ENCODE measurements at regions not wholly inside any gene's neighbourhood (a gene's known extent, or its start where the extent isn't known, plus 50 kb on each side); places are given as distances from the start of the nearest gene placed in this dataset.
"Not testable (repeated sequence)": the region's sequence is repeated elsewhere in the genome, so short reads cannot be mapped to it uniquely, and the experiment has no call there.

DNA sequence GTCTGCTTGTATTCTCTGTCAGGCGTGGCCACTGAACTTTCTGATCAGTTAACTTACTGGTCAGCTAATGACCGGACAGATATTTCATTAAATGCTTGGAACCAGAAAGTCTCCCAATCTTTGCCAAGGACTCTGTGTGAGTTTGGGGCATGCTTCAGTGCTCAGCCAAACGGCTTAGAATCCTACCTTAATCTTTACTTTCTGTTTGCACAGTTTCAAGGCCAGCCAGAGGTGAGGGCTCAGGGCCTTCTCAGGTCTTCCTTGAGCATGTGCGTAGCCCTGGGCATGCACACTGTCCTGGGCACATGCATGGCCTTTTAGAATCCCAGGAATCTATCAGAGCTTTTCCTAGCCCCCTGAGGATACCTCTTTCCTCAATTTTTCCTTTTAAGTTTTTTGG, 230.1 kb downstream of the RAB11FIP4 start:
- peaks cover 9% of the 10 kb centered on the region for H3K4me1 Mint-ChIP-seq (ENCODE audit: insufficient read depth, unreplicated experiment)
- ChIA-PET CTCF (interaction anchor here (0.6 kb wide), 1 partner anchor 220 kb away, joined by 3 read pairs; no protein-coding TSS in a partner anchor), POLR2A (no interaction called here)
- H3K9me3 Mint-ChIP-seq (ENCODE audit: unreplicated experiment), result peaks cover 14% of the 10 kb centered on the region
- intact Hi-C loops (cut with micrococcal nuclease), result no loop called here
- TF ChIP-seq, protein P1, sequence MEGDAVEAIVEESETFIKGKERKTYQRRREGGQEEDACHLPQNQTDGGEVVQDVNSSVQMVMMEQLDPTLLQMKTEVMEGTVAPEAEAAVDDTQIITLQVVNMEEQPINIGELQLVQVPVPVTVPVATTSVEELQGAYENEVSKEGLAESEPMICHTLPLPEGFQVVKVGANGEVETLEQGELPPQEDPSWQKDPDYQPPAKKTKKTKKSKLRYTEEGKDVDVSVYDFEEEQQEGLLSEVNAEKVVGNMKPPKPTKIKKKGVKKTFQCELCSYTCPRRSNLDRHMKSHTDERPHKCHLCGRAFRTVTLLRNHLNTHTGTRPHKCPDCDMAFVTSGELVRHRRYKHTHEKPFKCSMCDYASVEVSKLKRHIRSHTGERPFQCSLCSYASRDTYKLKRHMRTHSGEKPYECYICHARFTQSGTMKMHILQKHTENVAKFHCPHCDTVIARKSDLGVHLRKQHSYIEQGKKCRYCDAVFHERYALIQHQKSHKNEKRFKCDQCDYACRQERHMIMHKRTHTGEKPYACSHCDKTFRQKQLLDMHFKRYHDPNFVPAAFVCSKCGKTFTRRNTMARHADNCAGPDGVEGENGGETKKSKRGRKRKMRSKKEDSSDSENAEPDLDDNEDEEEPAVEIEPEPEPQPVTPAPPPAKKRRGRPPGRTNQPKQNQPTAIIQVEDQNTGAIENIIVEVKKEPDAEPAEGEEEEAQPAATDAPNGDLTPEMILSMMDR (IDR thresholded peaks at IDR 0.05; ENCODE audit: unreplicated experiment), result no peak
- no TSS peak for BruUV-seq (replicated peaks)
- no peak for DNase-seq (ENCODE audit: unreplicated experiment)
- H3K27me3 Mint-ChIP-seq (ENCODE audit: insufficient read depth, unreplicated experiment), result no peaks in the 10 kb centered on the region
- no peaks in the 10 kb centered on the region for H3K36me3 Mint-ChIP-seq (ENCODE audit: insufficient read depth, unreplicated experiment)
- no peak overlapping the region for H3K27ac Mint-ChIP-seq (ENCODE audit: low read depth, unreplicated experiment)
- no peak overlapping the region for H3K4me3 Mint-ChIP-seq (ENCODE audit: unreplicated experiment)

- POLR2A ChIA-PET; BruUV-seq (replicated peaks); H3K4me3 Mint-ChIP-seq (ENCODE audit: unreplicated experiment); CTCF ChIA-PET; H3K27ac Mint-ChIP-seq (ENCODE audit: low read depth, unreplicated experiment); H3K27me3 Mint-ChIP-seq (ENCODE audit: insufficient read depth, unreplicated experiment); DNase-seq (ENCODE audit: unreplicated experiment); H3K4me1 Mint-ChIP-seq (ENCODE audit: insufficient read depth, unreplicated experiment); H3K9me3 Mint-ChIP-seq (ENCODE audit: unreplicated experiment); intact Hi-C loops (cut with micrococcal nuclease); H3K36me3 Mint-ChIP-seq (ENCODE audit: insufficient read depth, unreplicated experiment): not testable (repeated sequence)
Observed at GRCh38 chr17:31611053-31611452, 219.6 kb downstream of the RAB11FIP4 start.

DNA sequence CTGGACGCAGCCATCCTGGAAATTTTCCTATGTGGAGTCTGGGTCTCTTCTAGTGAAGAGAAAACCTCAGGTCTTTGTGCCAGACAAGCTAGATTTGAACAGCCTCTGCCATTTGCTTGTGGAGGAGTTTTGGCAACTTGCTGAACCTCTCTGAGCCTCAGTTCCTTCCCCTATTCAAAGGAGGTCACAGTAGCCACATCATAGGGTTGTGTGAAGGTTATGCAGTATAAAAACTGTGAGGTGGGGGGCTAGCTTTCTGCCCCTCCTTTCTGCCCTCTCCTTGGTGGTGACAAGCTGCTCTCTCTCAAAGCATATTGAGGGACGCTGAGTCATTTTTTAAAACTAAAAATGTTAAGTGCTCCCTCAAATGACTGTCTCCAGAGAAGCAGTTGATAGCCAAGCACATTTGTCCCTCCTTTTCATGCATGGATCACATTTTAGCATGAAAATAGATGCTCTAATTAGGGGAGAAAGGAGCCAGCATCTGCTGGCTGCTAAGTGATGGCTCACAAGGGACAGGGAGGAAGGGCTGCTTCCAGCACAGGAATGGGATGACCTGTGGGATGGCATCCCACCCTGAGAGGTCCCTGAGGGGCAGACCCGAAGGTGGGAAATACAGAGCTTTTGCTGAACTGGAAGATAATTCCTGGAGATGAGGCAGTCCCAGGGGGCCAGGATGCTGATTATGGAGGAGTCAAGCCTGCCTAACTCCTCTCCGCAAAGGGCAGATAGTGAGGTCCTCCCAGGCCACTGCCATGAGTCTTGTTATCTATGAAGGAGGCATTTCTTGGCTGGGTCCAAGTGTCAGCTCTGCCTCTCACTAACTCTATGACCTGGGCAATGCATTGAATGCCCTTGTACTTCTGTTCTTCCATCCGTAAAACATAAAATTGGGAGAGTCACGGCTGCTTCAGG, 218.8 kb downstream of the RAB11FIP4 start:
- TF ChIP-seq, protein P1 (IDR thresholded peaks at IDR 0.05; ENCODE audit: unreplicated experiment), result no peak
- DNase-seq (ENCODE audit: unreplicated experiment), result no peak
- no TSS peak for BruUV-seq (replicated peaks)
- Mint-ChIP-seq H3K27ac (ENCODE audit: low read depth, unreplicated experiment) (no peak overlapping the region), H3K27me3 (ENCODE audit: insufficient read depth, unreplicated experiment) (no peaks in the 10 kb centered on the region), H3K9me3 (ENCODE audit: unreplicated experiment) (no peaks in the 10 kb centered on the region), H3K4me1 (ENCODE audit: insufficient read depth, unreplicated experiment) (no peaks in the 10 kb centered on the region), H3K4me3 (ENCODE audit: unreplicated experiment) (no peak overlapping the region), H3K36me3 (ENCODE audit: insufficient read depth, unreplicated experiment) (peaks cover 6% of the 10 kb centered on the region)
- intact Hi-C loops (cut with micrococcal nuclease), result no loop called here
- ChIA-PET POLR2A (interaction anchor here (0.7 kb wide), 1 partner anchor 16 kb away, joined by 3 read pairs; no protein-coding TSS in a partner anchor), CTCF (interaction anchor here (0.6 to 0.7 kb wide), 2 partner anchors 16 to 38 kb away, joined by 3 read pairs; no protein-coding TSS in a partner anchor)

- intact Hi-C loops (cut with micrococcal nuclease), result no loop called here
- Mint-ChIP-seq H3K9me3 (ENCODE audit: unreplicated experiment) (no peaks in the 10 kb centered on the region), H3K27me3 (ENCODE audit: insufficient read depth, unreplicated experiment) (no peaks in the 10 kb centered on the region), H3K27ac (ENCODE audit: low read depth, unreplicated experiment) (no peak overlapping the region), H3K36me3 (ENCODE audit: insufficient read depth, unreplicated experiment) (peaks cover 6% of the 10 kb centered on the region), H3K4me1 (ENCODE audit: insufficient read depth, unreplicated experiment) (no peaks in the 10 kb centered on the region), H3K4me3 (ENCODE audit: unreplicated experiment) (no peak overlapping the region)
- ChIA-PET POLR2A (no interaction called here), CTCF (no interaction called here)
- no peak for DNase-seq (ENCODE audit: unreplicated experiment)
- TF ChIP-seq, protein P1 (IDR thresholded peaks at IDR 0.05; ENCODE audit: unreplicated experiment), result no peak
- no TSS peak for BruUV-seq (replicated peaks)
Observed at GRCh38 chr17:31609331-31609730, 217.9 kb downstream of the RAB11FIP4 start.
